HG03520 (cell line): ENCODE measurements at regions not wholly inside any gene's neighbourhood (a gene's known extent, or its start where the extent isn't known, plus 50 kb on each side); places are given as distances from the start of the nearest gene placed in this dataset.
"Not testable (repeated sequence)": the region's sequence is repeated elsewhere in the genome, so short reads cannot be mapped to it uniquely, and the experiment has no call there.

ENCODE experiments used
- ATAC-seq: cut with Tn5 transposase; IDR thresholded peaks from one replicate; pipeline ENCODE4 v1.9.1; 2021; ENCODE audit warnings: mild to moderate bottlenecking, moderate library complexity; ENCODE audit not compliant: unreplicated experiment

DNA sequence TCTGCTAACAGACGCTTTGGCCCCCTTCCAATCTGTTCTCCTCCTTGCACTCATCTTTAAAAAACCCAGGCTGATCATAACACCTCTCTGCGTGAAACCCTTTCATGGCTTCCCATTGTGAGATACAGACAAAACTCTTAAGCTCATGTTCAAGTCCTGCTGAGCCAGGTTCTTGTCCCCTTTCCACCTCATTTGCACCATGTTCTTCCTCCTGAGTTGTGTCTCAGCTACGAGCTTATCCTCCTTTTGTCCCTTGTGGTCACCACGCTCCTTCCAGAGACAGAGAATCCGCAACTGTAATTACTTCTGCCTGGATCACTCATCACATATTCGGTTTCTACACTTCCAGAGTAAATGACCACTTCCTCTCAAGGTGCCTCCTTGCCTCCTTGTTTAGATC lies 238.8 kb downstream of the ACTR3 start:
- no peak for ATAC-seq

- ATAC-seq: not testable (repeated sequence)
These were observed 242.2 kb downstream of the ACTR3 start for GRCh38 chr2:114132050-114132449.

GRCh38 chr2:114134146-114134545 lies 244.3 kb downstream of the ACTR3 start:
- no peak for ATAC-seq

DNA sequence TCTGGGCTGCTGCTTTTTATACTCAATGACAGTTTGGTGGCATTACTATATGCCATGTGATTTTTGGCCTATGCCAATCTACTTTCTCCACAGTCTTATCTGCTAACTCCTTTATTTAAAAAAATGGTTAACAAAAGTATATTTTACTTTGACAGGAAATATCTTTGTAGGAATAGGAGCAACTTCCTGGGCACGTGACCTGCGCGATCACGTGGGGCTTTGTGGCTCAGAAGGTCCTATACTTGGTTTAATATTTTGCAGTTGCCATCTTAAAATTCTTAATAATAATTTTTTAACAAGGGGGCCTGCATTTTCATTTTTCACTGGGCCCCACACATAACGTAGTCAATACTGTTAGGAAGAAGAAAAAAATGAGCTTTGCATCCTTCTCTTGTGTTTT lies 249.7 kb downstream of the ACTR3 start:
- ATAC-seq: no peak

DNA sequence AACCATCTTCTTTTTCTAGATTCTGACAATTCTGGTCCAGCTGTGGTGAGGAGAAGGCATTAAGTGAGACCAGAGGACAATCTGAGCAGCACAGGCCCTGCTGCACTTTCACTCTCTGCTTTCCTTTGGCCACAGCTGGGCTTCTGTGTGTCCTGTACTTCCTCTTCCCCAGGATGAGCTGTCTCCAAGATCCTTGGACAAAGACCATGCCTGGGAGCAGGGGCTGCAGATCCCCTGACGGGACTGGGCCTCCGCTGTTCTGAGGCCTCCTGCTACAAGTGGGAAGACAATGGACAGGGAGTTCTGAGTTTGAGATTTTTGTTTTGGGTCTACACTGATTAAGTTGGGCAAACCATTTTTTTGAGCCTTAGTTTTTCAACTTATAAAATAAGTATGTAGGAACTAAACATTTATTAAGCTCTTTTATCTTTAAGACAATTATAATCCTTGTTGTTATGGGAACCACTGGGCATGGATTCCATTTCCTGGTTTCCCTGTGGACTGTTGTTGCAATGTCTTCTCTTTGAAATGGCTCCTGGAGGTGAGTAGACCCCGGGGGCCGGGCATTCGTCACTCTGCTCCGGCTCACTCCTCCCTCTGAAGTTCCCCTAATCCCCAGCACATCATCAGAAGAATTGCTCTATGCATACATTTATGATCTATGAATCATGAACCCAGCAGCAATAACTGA lies 266.6 kb downstream of the ACTR3 start:
- ATAC-seq: no peak

DNA sequence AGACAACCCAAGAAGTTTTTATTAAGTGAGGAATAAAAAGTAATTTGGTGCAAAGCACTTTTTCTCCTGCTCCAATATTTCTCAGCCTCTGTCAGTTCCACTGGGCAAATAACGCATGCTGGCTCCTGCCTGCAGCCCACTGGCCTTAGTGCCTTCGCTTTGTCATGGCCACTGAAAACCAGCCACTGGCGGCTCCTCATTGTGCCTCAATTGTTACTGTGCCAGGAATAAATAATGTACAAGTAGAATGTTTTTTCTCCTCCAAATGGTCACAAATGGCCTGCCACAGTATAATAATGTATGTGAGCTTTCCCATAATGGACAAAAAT lies 267.1 kb downstream of the ACTR3 start:
- no peak for ATAC-seq

DNA sequence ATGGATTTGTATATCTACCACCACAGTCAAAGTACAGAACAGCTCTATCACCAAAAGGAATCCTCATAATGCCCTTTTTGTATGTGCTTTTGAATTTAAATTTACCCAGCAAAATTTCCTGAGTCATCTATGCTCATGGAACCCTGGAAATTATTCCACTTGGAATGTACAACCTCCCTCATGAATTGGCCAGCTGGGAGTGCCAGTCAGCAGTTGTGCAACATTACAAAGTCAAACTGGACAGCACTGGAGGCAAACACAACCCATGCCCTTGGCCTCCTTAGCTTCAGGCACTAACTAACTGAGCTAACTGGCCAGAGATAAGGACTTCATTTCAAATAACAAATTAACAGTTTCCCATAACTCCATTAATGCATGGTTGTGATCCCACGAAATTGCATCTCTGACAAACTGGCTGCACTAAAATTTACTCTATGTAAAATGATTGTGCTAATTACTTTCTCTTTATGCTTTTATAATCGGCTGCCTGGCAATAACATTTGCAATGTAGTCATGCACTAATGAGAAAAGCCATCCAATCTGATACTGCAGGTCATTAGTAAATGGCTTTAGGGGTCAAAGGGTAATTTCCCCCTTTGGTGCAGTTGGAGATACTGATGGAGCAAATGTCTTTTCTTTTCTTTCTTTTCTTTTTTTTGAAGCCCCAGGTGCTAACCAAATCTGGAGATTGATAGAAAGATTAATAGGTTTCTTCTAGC lies 270.5 kb downstream of the ACTR3 start:
- ATAC-seq: no peak

DNA sequence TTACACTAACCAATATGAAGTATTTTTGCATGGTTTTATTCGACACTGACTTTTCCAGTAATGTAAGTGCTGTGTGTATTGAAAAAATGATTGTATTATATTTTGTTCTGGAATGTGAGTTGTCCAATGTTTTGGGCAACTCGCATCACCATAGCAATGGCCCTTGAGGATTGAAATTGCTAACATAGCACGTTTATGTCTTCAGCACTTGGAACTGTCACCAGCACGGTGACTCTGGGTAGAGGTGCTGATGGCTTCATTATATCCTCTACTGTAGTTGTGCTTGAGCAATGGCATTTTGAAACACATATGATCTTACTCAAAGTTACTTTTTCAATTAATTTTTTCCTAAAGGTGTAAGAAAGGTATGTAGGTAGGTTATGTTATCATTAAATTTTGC lies 271.5 kb downstream of the ACTR3 start:
- ATAC-seq: no peak

DNA sequence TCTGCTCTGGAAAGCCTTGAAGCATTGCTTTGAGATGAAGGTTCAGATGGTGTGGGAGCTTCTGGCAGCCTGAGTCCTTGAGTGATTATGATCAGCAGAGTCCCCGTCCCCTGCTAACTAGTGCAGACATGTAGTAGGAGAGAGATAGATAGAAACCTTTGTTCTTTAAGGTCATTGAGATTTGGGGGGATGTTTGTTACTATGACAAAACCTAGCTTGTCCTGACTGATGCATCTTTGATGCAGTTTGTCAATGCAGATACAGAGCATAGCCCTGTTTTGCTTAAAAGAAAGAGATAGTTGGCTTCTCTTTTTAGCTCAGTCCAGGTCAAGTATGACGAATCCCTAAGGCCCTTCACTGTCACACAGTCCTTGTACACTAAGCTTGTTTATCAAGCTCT lies 274.6 kb upstream of the DPP10 start:
- ATAC-seq: no peak

DNA sequence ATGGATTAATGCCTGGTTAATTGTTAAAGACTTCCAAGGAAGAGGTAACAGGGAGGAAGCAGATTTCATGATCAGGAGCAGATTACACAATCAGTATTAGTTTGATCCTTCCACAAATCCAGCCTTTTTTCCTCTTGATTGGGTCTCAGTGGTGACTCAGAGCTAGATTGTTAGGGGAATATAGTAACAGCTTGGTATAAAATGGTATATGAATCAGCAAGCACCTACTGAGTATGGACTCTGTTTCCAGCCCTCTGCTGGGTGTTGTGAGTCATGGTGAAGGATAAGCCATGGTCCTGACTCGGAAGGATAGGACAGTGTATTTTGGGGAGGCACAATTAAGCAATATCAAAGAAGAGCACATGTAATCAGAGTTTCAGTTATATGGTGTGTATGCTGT lies 272.4 kb upstream of the DPP10 start:
- no peak for ATAC-seq

GRCh38 chr2:114175507-114175906 lies 266.9 kb upstream of the DPP10 start:
- no peak for ATAC-seq

DNA sequence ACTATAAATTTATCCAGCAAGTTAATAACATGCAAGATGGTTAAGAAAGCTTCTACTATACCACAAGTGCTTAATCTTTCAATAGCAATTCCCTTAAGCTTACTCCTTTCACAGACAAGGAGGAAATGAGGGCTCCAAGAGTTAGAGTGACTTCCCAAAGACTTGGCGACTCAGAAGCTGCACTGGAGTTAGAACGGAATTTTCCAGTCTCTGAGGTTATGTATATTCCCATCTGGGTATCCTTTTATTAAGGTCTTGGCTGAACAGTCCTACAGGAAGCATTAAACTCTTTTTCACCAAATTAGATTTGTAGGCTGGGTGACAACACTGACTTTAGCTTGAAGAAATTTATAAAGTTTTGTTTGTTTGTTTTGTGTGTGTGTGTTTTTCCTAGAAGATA lies 256.9 kb upstream of the DPP10 start:
- ATAC-seq: no peak

GRCh38 chr2:114192362-114192761 lies 250.1 kb upstream of the DPP10 start:
- no peak for ATAC-seq

DNA sequence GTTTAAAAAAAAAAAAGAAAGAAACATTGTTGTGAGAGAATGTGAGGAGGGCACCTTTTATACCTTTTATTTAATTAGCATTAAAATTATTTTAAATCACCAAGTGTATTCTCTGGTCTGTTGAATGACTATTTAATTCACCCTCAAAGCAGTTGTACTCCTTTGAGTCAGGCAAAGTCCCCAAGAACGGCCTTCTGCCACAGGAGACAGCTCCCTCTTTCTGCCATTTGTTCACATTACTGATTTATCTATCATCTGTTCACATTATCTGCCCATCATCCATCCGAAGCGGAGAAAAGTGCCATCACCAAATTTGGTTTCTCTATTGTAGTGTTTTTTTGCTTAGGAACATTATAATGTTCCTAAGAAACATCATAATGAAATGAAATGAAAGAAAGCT lies 240.7 kb upstream of the DPP10 start:
- no peak for ATAC-seq

GRCh38 chr2:114203679-114204078 lies 238.8 kb upstream of the DPP10 start:
- no peak for ATAC-seq

- no peak for ATAC-seq
These were observed 228.6 kb upstream of the DPP10 start for GRCh38 chr2:114213808-114214207.

GRCh38 chr2:114218383-114218782 lies 224.1 kb upstream of the DPP10 start:
- no peak for ATAC-seq

GRCh38 chr2:114219456-114219855 lies 223.0 kb upstream of the DPP10 start:
- ATAC-seq: no peak

GRCh38 chr2:114222344-114222743 lies 220.1 kb upstream of the DPP10 start:
- no peak for ATAC-seq

DNA sequence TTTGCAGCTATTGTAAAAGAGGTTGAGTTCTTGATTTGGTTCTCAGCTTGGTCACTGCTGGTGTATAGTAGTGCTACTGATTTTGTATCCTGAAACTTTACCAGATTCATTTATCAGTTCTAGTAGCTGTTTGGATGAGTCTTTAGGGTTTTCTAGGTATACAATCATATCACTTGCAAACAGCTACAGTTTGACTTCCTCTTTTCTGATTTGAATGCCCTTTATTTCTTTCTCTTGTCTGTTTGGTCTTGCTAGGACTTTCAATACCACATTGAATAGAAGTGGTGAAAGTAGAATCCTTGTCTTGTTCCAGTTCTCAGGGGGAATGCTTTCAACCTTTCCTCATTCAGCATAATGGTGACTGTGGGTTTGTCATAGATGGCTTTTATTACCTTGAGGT lies 210.5 kb upstream of the DPP10 start:
- no peak for ATAC-seq

DNA sequence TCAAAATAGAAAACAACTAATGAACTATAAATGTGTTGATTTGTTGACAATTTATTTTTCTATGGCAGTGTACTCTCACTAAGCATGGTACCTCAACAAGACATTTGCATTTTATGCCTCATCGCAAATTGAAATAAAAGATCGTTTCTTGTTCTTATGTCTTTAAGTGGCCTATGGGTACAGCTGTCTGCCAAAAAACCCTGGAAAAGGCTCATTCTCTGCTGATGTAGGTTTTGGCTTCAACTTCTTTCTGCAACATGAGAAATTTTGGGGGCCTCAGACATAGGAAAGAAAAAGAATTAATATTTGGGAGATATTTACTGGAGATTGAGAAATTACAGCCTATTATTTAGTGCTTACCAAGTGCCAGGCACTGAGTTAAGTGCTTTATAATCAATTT lies 205.1 kb upstream of the DPP10 start:
- no peak for ATAC-seq

DNA sequence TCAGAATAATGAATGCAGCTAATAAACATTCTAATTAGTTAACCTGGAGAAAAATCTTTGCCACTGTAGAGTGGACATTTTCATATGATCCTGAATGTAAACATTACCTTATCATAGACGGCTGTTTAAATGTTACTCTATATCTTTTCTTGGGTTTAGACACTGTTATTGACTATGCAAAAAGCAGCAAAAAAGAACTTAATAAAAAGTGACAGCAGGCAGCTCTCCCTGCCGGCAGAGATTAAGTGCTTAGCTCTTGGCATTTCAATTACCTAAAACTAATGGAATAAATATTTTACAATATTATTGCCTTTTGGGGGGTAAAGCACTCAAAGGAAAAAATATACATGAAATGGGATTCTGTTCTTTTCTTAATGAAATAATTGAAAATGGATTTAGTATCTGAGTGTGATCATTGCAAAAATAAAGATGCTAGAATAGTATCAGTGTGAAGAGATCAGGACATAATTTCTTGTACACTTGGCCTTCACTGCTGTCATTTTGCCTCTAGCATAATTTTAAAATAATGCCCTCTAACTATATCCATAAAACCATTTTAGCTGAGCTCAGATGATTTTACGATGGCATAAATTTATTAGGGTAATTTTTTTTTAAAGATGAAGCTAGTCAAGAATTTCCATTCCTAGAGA lies 203.4 kb upstream of the DPP10 start:
- ATAC-seq: no peak
